IMR-90 (cell line): ENCODE measurements at regions not wholly inside any gene's neighbourhood (a gene's known extent, or its start where the extent isn't known, plus 50 kb on each side); places are given as distances from the start of the nearest gene placed in this dataset.

Source experiments
- ATAC-seq: fragments of 200-7000 bp; cut with Tn5 transposase; 2 replicates; pipeline ENCODE4 v1.9.1; 2020; ENCODE audit warnings: low read depth, mild to moderate bottlenecking, moderate library complexity
- BruUV-seq: library from RNA; stranded (reverse); fragments of 400-500 nt; replicated peaks from 2 replicates; lab custom pipeline; 2021; lab: Mats Ljungman, UMichigan
- CTCF ChIA-PET: fragments of 300-600 bp; formaldehyde crosslinking; extraction: SDS; loops from one replicate; lab custom pipeline; 2021; ENCODE audit warnings: antibody characterized with exemption; lab: Yijun Ruan, JAX
- POLR2A ChIA-PET: fragments of 300-600 bp; sonication (Branson Sonifier 250); formaldehyde crosslinking; loops from one replicate; lab custom pipeline; 2022; ENCODE audit warnings: antibody characterized with exemption; ENCODE audit not compliant: unreplicated experiment; lab: Charles Lee
- DNase-seq: peaks from one replicate; pipeline ENCODE4 v3.0.0; 2013
- H2AFZ ChIP-seq: replicated peaks from 2 replicates; pipeline ENCODE3; 2013; ENCODE audit warnings: low read length, mild to moderate bottlenecking; ENCODE audit not compliant: poor library complexity
- H2AK5ac ChIP-seq: 2 replicates; pipeline ENCODE4 v1.6.1; 2013; ENCODE audit warnings: low read depth, low read length, inconsistent platforms
- H2AK9ac ChIP-seq: replicated peaks from 2 replicates; pipeline ENCODE3; 2013; ENCODE audit warnings: mild to moderate bottlenecking, low read depth, low read length, moderate library complexity; ENCODE audit not compliant: poor library complexity
- H2BK120ac ChIP-seq: 2 replicates; pipeline ENCODE4 v1.6.1; 2013; ENCODE audit warnings: low read depth, low read length, inconsistent platforms
- H2BK15ac ChIP-seq: 3 replicates; pipeline ENCODE4 v1.6.1; 2013; ENCODE audit warnings: low read depth, low read length, inconsistent platforms
- H2BK20ac ChIP-seq: 2 replicates; pipeline ENCODE4 v1.6.1; 2013; ENCODE audit warnings: low read depth, mild to moderate bottlenecking, inconsistent platforms, low read length, moderate library complexity
- H2BK5ac ChIP-seq: 2 replicates; pipeline ENCODE4 v1.6.1; 2013; ENCODE audit warnings: mild to moderate bottlenecking, low read depth, low read length, inconsistent platforms; ENCODE audit not compliant: poor library complexity, severe bottlenecking
- H3K14ac ChIP-seq: replicated peaks from 2 replicates; pipeline ENCODE4 v1.6.1; 2013; ENCODE audit warnings: low read depth, low read length, inconsistent platforms
- H3K18ac ChIP-seq: 2 replicates; pipeline ENCODE4 v1.6.1; 2013; ENCODE audit warnings: low read depth, low read length, control low read depth
- H3K23ac ChIP-seq: 2 replicates; pipeline ENCODE4 v1.6.1; 2013; ENCODE audit warnings: low read depth, low read length, inconsistent platforms
- H3K27ac ChIP-seq: 2 replicates; pipeline ENCODE4 v1.5.1; 2013; ENCODE audit warnings: mild to moderate bottlenecking, control low read depth, low read length; ENCODE audit not compliant: insufficient read depth
- H3K27me3 ChIP-seq: 2 replicates; pipeline ENCODE4 v1.6.1; 2013; ENCODE audit warnings: low read length; ENCODE audit not compliant: control insufficient read depth, insufficient read depth
- H3K36me3 ChIP-seq: 2 replicates; pipeline ENCODE4 v1.6.1; 2013; ENCODE audit warnings: low read length, mixed read lengths; ENCODE audit not compliant: control insufficient read depth, insufficient read depth
- H3K4ac ChIP-seq: 2 replicates; pipeline ENCODE4 v1.6.1; 2013; ENCODE audit warnings: low read depth, low read length, inconsistent platforms
- H3K4me1 ChIP-seq: 2 replicates; pipeline ENCODE4 v1.6.1; 2013; ENCODE audit warnings: low read length, mixed read lengths; ENCODE audit not compliant: control insufficient read depth, insufficient read depth
- H3K4me2 ChIP-seq: 2 replicates; pipeline ENCODE4 v1.6.1; 2013; ENCODE audit warnings: low read depth, mild to moderate bottlenecking, control low read depth, low read length, moderate library complexity
- H3K4me3 ChIP-seq: 2 replicates; pipeline ENCODE4 v1.5.1; 2013; ENCODE audit warnings: low read depth, mild to moderate bottlenecking, control low read depth, low read length, moderate library complexity; ENCODE audit not compliant: insufficient read depth
- H3K56ac ChIP-seq: 2 replicates; pipeline ENCODE4 v1.6.1; 2013; ENCODE audit warnings: low read length, inconsistent platforms; ENCODE audit not compliant: insufficient read depth; ENCODE audit errors: extremely low read depth
- H3K79me1 ChIP-seq, 2 experiments: 2 replicates each; pipeline ENCODE4 v1.6.1; 2013; ENCODE audit warnings: low read length in 2 of 2, inconsistent platforms in 1 of 2, low read depth in 1 of 2
- H3K9ac ChIP-seq: 2 replicates; pipeline ENCODE4 v1.6.1; 2013; ENCODE audit warnings: low read depth, low read length, control low read depth
- H3K9me1 ChIP-seq: 2 replicates; pipeline ENCODE4 v1.6.1; 2013; ENCODE audit warnings: low read length, inconsistent platforms; ENCODE audit not compliant: insufficient read depth
- H3K9me3 ChIP-seq: 2 replicates; pipeline ENCODE4 v1.6.1; 2013; ENCODE audit warnings: low read length; ENCODE audit not compliant: control insufficient read depth, insufficient read depth
- H4K20me1 ChIP-seq: 2 replicates; pipeline ENCODE4 v1.6.1; 2013; ENCODE audit warnings: low read length, inconsistent platforms; ENCODE audit not compliant: insufficient read depth
- H4K5ac ChIP-seq: 2 replicates; pipeline ENCODE4 v1.6.1; 2013; ENCODE audit warnings: mild to moderate bottlenecking, low read depth, low read length, control low read depth
- H4K8ac ChIP-seq, 2 experiments: 2 replicates each; pipeline ENCODE4 v1.6.1; 2013; ENCODE audit warnings: low read depth in 2 of 2, low read length in 2 of 2, control low read depth in 1 of 2, inconsistent platforms in 1 of 2
- H4K91ac ChIP-seq: 2 replicates; pipeline ENCODE4 v1.6.1; 2013; ENCODE audit warnings: low read depth, low read length, inconsistent platforms; ENCODE audit not compliant: insufficient read depth
- BHLHE40 ChIP-seq: fragments of 150-350 bp; IDR thresholded peaks from 2 replicates; pipeline ENCODE4 v1.6.1; 2016; ENCODE audit warnings: mild to moderate bottlenecking, low read depth, low read length
- CHD1 ChIP-seq: IDR thresholded peaks from 2 replicates; pipeline ENCODE4 v1.6.1; 2012; ENCODE audit warnings: low read depth, low read length, improper control_type of control experiment
- CTCF ChIP-seq: conservative IDR thresholded peaks from 2 replicates; pipeline ENCODE4 v1.5.1; 2012; ENCODE audit warnings: mild to moderate bottlenecking, low read depth, low read length, improper control_type of control experiment
- FOS ChIP-seq: fragments of 150-350 bp; IDR thresholded peaks from 2 replicates; pipeline ENCODE4 v1.6.1; 2016; ENCODE audit warnings: low read depth, low read length
- MAFK ChIP-seq: IDR thresholded peaks from 2 replicates; pipeline ENCODE4 v1.6.1; 2012; ENCODE audit warnings: low read depth, low read length, improper control_type of control experiment
- MAZ ChIP-seq: IDR thresholded peaks from 2 replicates; pipeline ENCODE4 v1.6.1; 2012; ENCODE audit warnings: low read depth, mild to moderate bottlenecking, low read length, improper control_type of control experiment, moderate library complexity, borderline replicate concordance
- MXI1 ChIP-seq: IDR thresholded peaks from 2 replicates; pipeline ENCODE4 v1.6.1; 2012; ENCODE audit warnings: low read depth, mild to moderate bottlenecking, low read length, moderate library complexity, borderline replicate concordance
- NFE2L2 ChIP-seq: fragments of 150-350 bp; IDR thresholded peaks from 2 replicates; pipeline ENCODE4 v1.6.1; 2016; ENCODE audit warnings: low read depth, mild to moderate bottlenecking, low read length
- POLR2A ChIP-seq: IDR thresholded peaks from 2 replicates; pipeline ENCODE4 v1.6.1; 2012; ENCODE audit warnings: mild to moderate bottlenecking, low read depth, low read length
- RAD21 ChIP-seq: IDR thresholded peaks from 2 replicates; pipeline ENCODE4 v1.6.1; 2012; ENCODE audit warnings: low read length, improper control_type of control experiment
- RFX5 ChIP-seq: IDR thresholded peaks from 2 replicates; pipeline ENCODE4 v1.8.0; 2012; ENCODE audit warnings: low read depth, mild to moderate bottlenecking, low read length, moderate library complexity
- WGBS, 2 experiments: methylation state at CpG; one replicate each; pipeline versions ENCODE4 v1.1.5 to v1.1.7; 2013; ENCODE audit warnings: missing lambda C conversion rate in 2 of 2; ENCODE audit not compliant: insufficient read length in 1 of 2; ENCODE audit errors: extremely low coverage in 2 of 2; 5-methylcytosine and 5-hydroxymethylcytosine counted together
- dilution Hi-C: fragments of 300-500 bp; cut with HindIII; formaldehyde crosslinking; loops from one replicate; pipeline ENCODE4 v1.14.3; 2018; ENCODE audit warnings: low sequenced_read_pairs; ENCODE audit not compliant: unreplicated experiment
- in situ Hi-C: fragments of 300-500 bp; cut with MboI; formaldehyde crosslinking; loops from 3 replicates; pipeline ENCODE4 v1.14.3; 2019; ENCODE audit warnings: low sequenced_read_pairs, inconsistent platforms, mixed read lengths
- intact Hi-C: fragments of 100-400 bp; cut with micrococcal nuclease; formaldehyde crosslinking; loops from 2 replicates; pipeline ENCODE4 v1.10.0; 2022

- no peak for TF ChIP-seq POLR2A
- TF ChIP-seq FOS, result no peak
- TF ChIP-seq CTCF, result no peak
- no peak for TF ChIP-seq MAFK
- no peak for TF ChIP-seq MAZ
- no peak for TF ChIP-seq MXI1
- TF ChIP-seq RFX5, result no peak
- no peak for TF ChIP-seq RAD21
- TF ChIP-seq CHD1, result no peak
- TF ChIP-seq BHLHE40, result no peak
- no peak for TF ChIP-seq NFE2L2
- POLR2A ChIA-PET, result no interaction called here
- no peaks in the 10 kb centered on the region for H4K20me1 ChIP-seq
- no peak overlapping the region for H3K14ac ChIP-seq
- H2BK120ac ChIP-seq, result no peak overlapping the region
- dilution Hi-C loops, result no loop called here
- in situ Hi-C loops, result no loop called here
- no peak overlapping the region for H4K8ac ChIP-seq
- no peak overlapping the region for H2BK5ac ChIP-seq
- ATAC-seq, result no peak
- H3K79me1 ChIP-seq, result no peaks in the 10 kb centered on the region
- no peak overlapping the region for H3K4ac ChIP-seq
- WGBS, 2 experiments, result 90% methylated on average over 2 of the region's 3 CpGs; no CpG with 5 or more reads in 1 of the 2 experiments
- H2AK5ac ChIP-seq, result no peak overlapping the region
- H2AFZ ChIP-seq, result no peak overlapping the region
- H3K4me1 ChIP-seq, result no peaks in the 10 kb centered on the region
- H3K9ac ChIP-seq, result no peak overlapping the region
- H3K4me3 ChIP-seq, result no peak overlapping the region
- H3K27me3 ChIP-seq, result no peaks in the 10 kb centered on the region
- H3K27ac ChIP-seq, result no peak overlapping the region
- no peaks in the 10 kb centered on the region for H3K36me3 ChIP-seq
- DNase-seq, result no peak
- H3K56ac ChIP-seq, result no peak overlapping the region
- no peak overlapping the region for H3K23ac ChIP-seq
- H4K5ac ChIP-seq, result no peak overlapping the region
- no peak overlapping the region for H2AK9ac ChIP-seq
- no peaks in the 10 kb centered on the region for H3K9me1 ChIP-seq
- H3K9me3 ChIP-seq, result no peaks in the 10 kb centered on the region
- CTCF ChIA-PET, result no interaction called here
- H3K4me2 ChIP-seq, result no peak overlapping the region
- intact Hi-C loops, result no loop called here
- BruUV-seq, result no TSS peak
- no peak overlapping the region for H2BK15ac ChIP-seq
- no peak overlapping the region for H2BK20ac ChIP-seq
- no peak overlapping the region for H4K91ac ChIP-seq
- no peak overlapping the region for H3K18ac ChIP-seq
Measured at GRCh38 chr2:72062336-72062735, 85.3 kb downstream of the CYP26B1 start.
